OCI-LY1 (cell line): ENCODE measurements at regions not wholly inside any gene's neighbourhood (a gene's known extent, or its start where the extent isn't known, plus 50 kb on each side); places are given as distances from the start of the nearest gene placed in this dataset.

Experiments used
- H2AFZ ChIP-seq: fragments of 200-600 bp; sonication (generic), shearing (Covaris generic); 2 replicates; pipeline ENCODE4 v1.6.0; 2014; ENCODE audit warnings: antibody characterized with exemption, mild to moderate bottlenecking, low read length
- H3F3A ChIP-seq: fragments of 200-600 bp; sonication (generic), shearing (Covaris generic); 2 replicates; pipeline ENCODE4 v1.6.0; 2014; ENCODE audit warnings: mild to moderate bottlenecking, antibody characterized with exemption, low read length, moderate library complexity; ENCODE audit not compliant: insufficient read depth
- H3K27ac ChIP-seq: fragments of 200-600 bp; sonication (generic); 2 replicates; pipeline ENCODE4 v1.5.1; 2014; ENCODE audit warnings: low read length, mixed run types, mild to moderate bottlenecking, low read depth; ENCODE audit not compliant: poor library complexity, severe bottlenecking
- H3K27me3 ChIP-seq: fragments of 200-600 bp; sonication (generic); 2 replicates; pipeline ENCODE4 v1.6.0; 2014; ENCODE audit warnings: antibody characterized with exemption, mild to moderate bottlenecking, low read length, moderate library complexity; ENCODE audit not compliant: insufficient read depth
- H3K36me3 ChIP-seq: fragments of 200-600 bp; sonication (generic); 2 replicates; pipeline ENCODE4 v1.6.1; 2014; ENCODE audit warnings: mild to moderate bottlenecking, antibody characterized with exemption, low read length, moderate library complexity, mixed read lengths; ENCODE audit not compliant: insufficient read depth
- H3K4me1 ChIP-seq: fragments of 200-600 bp; sonication (generic); 2 replicates; pipeline ENCODE4 v1.5.1; 2014; ENCODE audit warnings: mild to moderate bottlenecking, low read length, moderate library complexity; ENCODE audit not compliant: insufficient read depth, severe bottlenecking
- H3K4me2 ChIP-seq: fragments of 200-600 bp; sonication (generic), shearing (Covaris generic); 2 replicates; pipeline ENCODE4 v1.6.1; 2014; ENCODE audit warnings: low read length
- H3K4me3 ChIP-seq: fragments of 200-600 bp; sonication (generic); 2 replicates; pipeline ENCODE4 v1.5.1; 2014; ENCODE audit warnings: low read length, low read depth, mild to moderate bottlenecking, mixed read lengths; ENCODE audit not compliant: poor library complexity, severe bottlenecking
- H3K79me2 ChIP-seq: fragments of 200-600 bp; shearing (Covaris generic); 2 replicates; pipeline ENCODE4 v1.6.1; 2016; ENCODE audit warnings: mixed run types, low read length, mixed read lengths; ENCODE audit not compliant: insufficient read depth
- H3K9ac ChIP-seq: fragments of 200-600 bp; sonication (generic), shearing (Covaris generic); 2 replicates; pipeline ENCODE4 v1.6.1; 2014; ENCODE audit warnings: mild to moderate bottlenecking, low read length, mixed read lengths
- H3K9me2 ChIP-seq: fragments of 200-600 bp; sonication (generic), shearing (Covaris generic); 2 replicates; pipeline ENCODE4 v1.6.1; 2014; ENCODE audit warnings: low read depth, mild to moderate bottlenecking, low read length, mixed read lengths
- H3K9me3 ChIP-seq: fragments of 200-600 bp; shearing (Covaris generic); 2 replicates; pipeline ENCODE4 v1.6.1; 2014; ENCODE audit warnings: low read length, mixed read lengths
- H4K20me1 ChIP-seq: fragments of 200-600 bp; sonication (generic), shearing (Covaris generic); 2 replicates; pipeline ENCODE4 v1.6.0; 2016; ENCODE audit warnings: mild to moderate bottlenecking, low read length; ENCODE audit not compliant: insufficient read depth
- EZH2 ChIP-seq: fragments of 200-600 bp; sonication (generic), shearing (Covaris generic); IDR thresholded peaks from 2 replicates; pipeline ENCODE4 v1.8.0; 2017; ENCODE audit warnings: borderline replicate concordance, mixed run types, mild to moderate bottlenecking, antibody characterized with exemption, low read length, moderate library complexity, mixed read lengths
- TF ChIP-seq, protein P1 (sequence below): fragments of 200-600 bp; sonication (generic), shearing (Covaris generic); IDR thresholded peaks from 2 replicates; pipeline ENCODE4 v1.5.1; 2017; ENCODE audit warnings: mild to moderate bottlenecking, antibody characterized with exemption, low read length, moderate library complexity, mixed read lengths

DNA sequence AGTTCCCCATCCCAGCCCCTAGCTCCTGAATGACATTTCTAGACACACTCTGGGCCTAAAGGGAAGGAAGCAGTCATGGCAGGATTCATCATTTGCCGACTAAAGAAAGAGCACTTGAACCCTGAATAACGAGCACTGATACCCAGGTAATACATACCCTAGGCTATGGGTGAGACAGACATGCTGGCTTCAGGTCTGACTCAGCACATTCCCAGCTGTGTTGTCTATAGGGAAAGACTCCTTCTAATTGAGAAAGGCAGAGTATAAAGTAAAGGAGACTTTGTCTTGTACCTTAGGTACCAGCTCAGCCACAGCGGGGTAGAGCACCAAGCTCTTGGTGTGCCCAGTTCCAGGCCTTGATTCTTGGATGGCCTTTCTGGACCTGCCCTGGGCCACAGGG is 870.5 kb downstream of the PDCD6IP start:
- Histone ChIP-seq H3K27ac (no peak overlapping the region), H3F3A (no peaks in the 10 kb centered on the region)

DNA sequence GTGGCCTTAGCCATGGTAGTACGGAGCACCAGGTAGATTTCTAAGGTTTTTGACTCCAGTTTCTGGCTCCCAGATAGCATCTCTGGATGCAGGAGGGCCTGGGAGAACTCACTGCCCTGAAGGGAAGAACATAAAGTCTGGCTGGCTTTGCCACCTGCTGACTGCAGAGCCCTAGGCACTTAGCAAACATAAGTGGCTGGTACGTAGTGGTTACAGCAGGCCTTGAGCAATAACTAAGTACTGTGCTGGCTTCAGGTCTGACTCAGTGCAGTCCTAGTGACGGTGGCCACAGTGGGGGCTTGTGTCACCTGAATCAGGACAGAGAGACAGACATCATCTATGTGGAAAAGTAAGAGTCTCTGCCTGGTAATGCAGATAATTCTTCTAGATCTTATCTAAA is 871.1 kb downstream of the PDCD6IP start:
- TF ChIP-seq, protein P1, sequence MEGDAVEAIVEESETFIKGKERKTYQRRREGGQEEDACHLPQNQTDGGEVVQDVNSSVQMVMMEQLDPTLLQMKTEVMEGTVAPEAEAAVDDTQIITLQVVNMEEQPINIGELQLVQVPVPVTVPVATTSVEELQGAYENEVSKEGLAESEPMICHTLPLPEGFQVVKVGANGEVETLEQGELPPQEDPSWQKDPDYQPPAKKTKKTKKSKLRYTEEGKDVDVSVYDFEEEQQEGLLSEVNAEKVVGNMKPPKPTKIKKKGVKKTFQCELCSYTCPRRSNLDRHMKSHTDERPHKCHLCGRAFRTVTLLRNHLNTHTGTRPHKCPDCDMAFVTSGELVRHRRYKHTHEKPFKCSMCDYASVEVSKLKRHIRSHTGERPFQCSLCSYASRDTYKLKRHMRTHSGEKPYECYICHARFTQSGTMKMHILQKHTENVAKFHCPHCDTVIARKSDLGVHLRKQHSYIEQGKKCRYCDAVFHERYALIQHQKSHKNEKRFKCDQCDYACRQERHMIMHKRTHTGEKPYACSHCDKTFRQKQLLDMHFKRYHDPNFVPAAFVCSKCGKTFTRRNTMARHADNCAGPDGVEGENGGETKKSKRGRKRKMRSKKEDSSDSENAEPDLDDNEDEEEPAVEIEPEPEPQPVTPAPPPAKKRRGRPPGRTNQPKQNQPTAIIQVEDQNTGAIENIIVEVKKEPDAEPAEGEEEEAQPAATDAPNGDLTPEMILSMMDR, result no peak
- no peak for TF ChIP-seq EZH2
- H3K79me2 ChIP-seq, result no peaks in the 10 kb centered on the region
- H3K27ac ChIP-seq, result no peak overlapping the region

More for the DNA sequence above, 870.5 kb downstream of the PDCD6IP start:
- no peak overlapping the region for H3K9ac ChIP-seq
- no peaks in the 10 kb centered on the region for H3K9me3 ChIP-seq
- H2AFZ ChIP-seq, result no peak overlapping the region
- no peaks in the 10 kb centered on the region for H3K9me2 ChIP-seq
- H3K79me2 ChIP-seq, result no peaks in the 10 kb centered on the region
- H3K4me3 ChIP-seq, result no peak overlapping the region
- H3K4me2 ChIP-seq, result no peak overlapping the region
- H3K27me3 ChIP-seq, result no peaks in the 10 kb centered on the region
- no peaks in the 10 kb centered on the region for H4K20me1 ChIP-seq
- no peaks in the 10 kb centered on the region for H3K4me1 ChIP-seq
- TF ChIP-seq, protein P1, result no peak
- no peak for TF ChIP-seq EZH2
- H3K36me3 ChIP-seq, result no peaks in the 10 kb centered on the region

DNA sequence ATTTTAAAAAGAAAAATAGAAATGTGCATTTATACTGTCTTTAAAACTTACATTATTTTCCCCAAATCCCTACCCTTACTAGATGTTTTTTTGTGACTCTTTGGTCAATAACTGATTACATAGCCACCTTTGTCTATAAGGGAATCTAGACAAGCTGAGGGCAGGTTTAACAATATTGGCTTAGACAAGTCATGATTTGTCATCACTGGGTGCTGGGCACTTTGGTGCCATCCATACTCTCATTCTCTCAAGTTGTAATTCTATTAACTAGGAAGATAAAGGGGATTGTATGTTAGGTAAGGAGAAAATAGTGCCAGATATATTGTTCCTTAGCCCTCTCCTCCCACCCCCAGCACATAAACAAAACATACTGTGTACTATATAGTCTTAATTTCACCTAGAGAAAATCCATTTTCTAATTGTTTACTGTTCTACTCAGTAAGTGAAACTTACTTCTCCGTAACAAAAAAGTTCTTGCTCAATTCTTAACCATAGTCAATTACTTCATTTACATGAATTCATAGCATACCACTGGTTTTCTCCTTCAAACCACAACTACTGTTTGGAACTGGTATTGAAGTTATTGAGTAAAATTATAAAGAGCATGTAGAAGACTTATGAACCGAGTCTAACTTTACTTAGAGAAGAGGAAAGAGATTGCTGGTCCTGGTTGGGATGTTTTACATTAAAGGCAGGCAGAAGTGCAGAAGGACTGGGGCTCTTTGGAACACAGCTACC is 877.1 kb downstream of the PDCD6IP start:
- no peaks in the 10 kb centered on the region for H4K20me1 ChIP-seq
- H3K27ac ChIP-seq, result no peak overlapping the region
- no peaks in the 10 kb centered on the region for H3K27me3 ChIP-seq
- H3K79me2 ChIP-seq, result no peaks in the 10 kb centered on the region
- no peak overlapping the region for H3K4me3 ChIP-seq
- no peaks in the 10 kb centered on the region for H3K9me3 ChIP-seq
- TF ChIP-seq, protein P1, result no peak
- TF ChIP-seq EZH2, result no peak
- H2AFZ ChIP-seq, result no peak overlapping the region
- H3K9me2 ChIP-seq, result no peaks in the 10 kb centered on the region
- H3K4me2 ChIP-seq, result no peak overlapping the region
- no peaks in the 10 kb centered on the region for H3F3A ChIP-seq
- H3K36me3 ChIP-seq, result no peaks in the 10 kb centered on the region
- no peaks in the 10 kb centered on the region for H3K4me1 ChIP-seq
- no peak overlapping the region for H3K9ac ChIP-seq

More for the DNA sequence above, 871.1 kb downstream of the PDCD6IP start:
- no peak overlapping the region for H2AFZ ChIP-seq
- no peaks in the 10 kb centered on the region for H3K4me1 ChIP-seq
- H3K9me2 ChIP-seq, result no peaks in the 10 kb centered on the region
- no peak overlapping the region for H3K9ac ChIP-seq
- no peaks in the 10 kb centered on the region for H3K36me3 ChIP-seq
- H3K27me3 ChIP-seq, result no peaks in the 10 kb centered on the region
- H3K9me3 ChIP-seq, result no peaks in the 10 kb centered on the region
- H4K20me1 ChIP-seq, result no peaks in the 10 kb centered on the region
- no peak overlapping the region for H3K4me2 ChIP-seq
- no peaks in the 10 kb centered on the region for H3F3A ChIP-seq
- H3K4me3 ChIP-seq, result no peak overlapping the region
